SK-N-SH treated with all-trans-retinoic acid at 6 μM for 48 hours (cell line): ENCODE measurements at regions not wholly inside any gene's neighbourhood (a gene's known extent, or its start where the extent isn't known, plus 50 kb on each side); places are given as distances from the start of the nearest gene placed in this dataset.

ENCODE experiments used
- ARNTL ChIP-seq: fragments of 450-650 bp; formaldehyde crosslinking; IDR thresholded peaks from 2 replicates; pipeline ENCODE4 v1.5.0; 2020; ENCODE audit warnings: low read depth, mild to moderate bottlenecking, moderate library complexity, borderline replicate concordance
- BACH2 ChIP-seq: fragments of 250-450 bp; sonication (Bioruptor Pico); IDR thresholded peaks from 2 replicates; pipeline ENCODE4 v1.9.0; 2021; ENCODE audit warnings: mild to moderate bottlenecking, borderline replicate concordance
- CREB5 ChIP-seq: fragments of 250-450 bp; sonication (Bioruptor Pico); IDR thresholded peaks from 2 replicates; pipeline ENCODE4 v1.5.1; 2020; ENCODE audit warnings: low read depth, mild to moderate bottlenecking, moderate library complexity
- ESRRG ChIP-seq: fragments of 250-450 bp; sonication (Bioruptor Pico); IDR thresholded peaks from 2 replicates; pipeline ENCODE4 v1.6.1; 2021; ENCODE audit warnings: mild to moderate bottlenecking
- GLIS3 ChIP-seq: fragments of 250-450 bp; sonication (Bioruptor Pico); IDR thresholded peaks from 2 replicates; pipeline ENCODE4 v1.5.0; 2020; ENCODE audit warnings: mild to moderate bottlenecking, moderate library complexity
- ISL1 ChIP-seq: fragments of 250-450 bp; sonication (Bioruptor Pico); IDR thresholded peaks from 2 replicates; pipeline ENCODE4 v2.1.2; 2022; ENCODE audit warnings: mild to moderate bottlenecking, moderate library complexity
- OSR1 ChIP-seq: fragments of 250-450 bp; sonication (Bioruptor Pico); IDR thresholded peaks from 2 replicates; pipeline ENCODE4 v1.8.0; 2022; ENCODE audit warnings: moderate library complexity, mild to moderate bottlenecking, inconsistent platforms
- PATZ1 ChIP-seq: fragments of 250-450 bp; sonication (Bioruptor Pico); IDR thresholded peaks from 2 replicates; pipeline ENCODE4 v1.8.0; 2020; ENCODE audit warnings: mild to moderate bottlenecking, moderate library complexity, borderline replicate concordance
- POU6F1 ChIP-seq: fragments of 250-450 bp; sonication (Bioruptor Pico); IDR thresholded peaks from 2 replicates; pipeline ENCODE4 v1.8.0; 2021; ENCODE audit warnings: low read depth, mild to moderate bottlenecking, moderate library complexity, borderline replicate concordance
- RARB ChIP-seq: fragments of 250-450 bp; sonication (Bioruptor Pico); IDR thresholded peaks from 2 replicates; pipeline ENCODE4 v1.8.0; 2021; ENCODE audit warnings: mild to moderate bottlenecking, moderate library complexity
- SNAI2 ChIP-seq: fragments of 250-450 bp; sonication (Bioruptor Pico); IDR thresholded peaks from 2 replicates; pipeline ENCODE4 v1.5.0; 2020; ENCODE audit warnings: mild to moderate bottlenecking, moderate library complexity
- ZFP3 ChIP-seq: fragments of 250-450 bp; sonication (Bioruptor Pico); IDR thresholded peaks from 2 replicates; pipeline ENCODE4 v1.5.0; 2020; ENCODE audit warnings: mild to moderate bottlenecking, moderate library complexity

GRCh38 chr4:23582671-23583070, 307.2 kb downstream of the PPARGC1A start:
- TF ChIP-seq ARNTL (CRISPR knock-in tag), result no peak
- TF ChIP-seq CREB5 (CRISPR knock-in tag), result no peak
- no peak for TF ChIP-seq PATZ1 (CRISPR knock-in tag)
- TF ChIP-seq OSR1 (CRISPR knock-in tag), result no peak
- TF ChIP-seq RARB (CRISPR knock-in tag), result no peak
- TF ChIP-seq ESRRG (CRISPR knock-in tag), result no peak
- TF ChIP-seq POU6F1, result no peak
- no peak for TF ChIP-seq SNAI2 (CRISPR knock-in tag)
- TF ChIP-seq ZFP3 (CRISPR knock-in tag), result no peak
- TF ChIP-seq GLIS3, result no peak
- no peak for TF ChIP-seq ISL1 (CRISPR knock-in tag)
- no peak for TF ChIP-seq BACH2 (CRISPR knock-in tag)
